Large intestine (tissue), 3 donors: ENCODE measurements at regions not wholly inside any gene's neighbourhood (a gene's known extent, or its start where the extent isn't known, plus 50 kb on each side); places are given as distances from the start of the nearest gene placed in this dataset.
"Not testable (repeated sequence)": the region's sequence is repeated elsewhere in the genome, so short reads cannot be mapped to it uniquely, and the experiment has no call there.

Experiments used
- DNase-seq, 2 donors: peaks; one replicate each; pipeline versions ENCODE4 v3.0.0 to v3.0.0-alpha.2; 2013
- H3K27ac ChIP-seq: one replicate; pipeline ENCODE4 v1.5.1; 2013; ENCODE audit warnings: low read length
- H3K27me3 ChIP-seq: 2 replicates; pipeline ENCODE4 v1.6.1; 2013; ENCODE audit warnings: low read length; ENCODE audit not compliant: control insufficient read depth, insufficient read depth
- H3K36me3 ChIP-seq: 2 replicates; pipeline ENCODE4 v1.6.1; 2013; ENCODE audit warnings: low read length; ENCODE audit not compliant: control insufficient read depth, insufficient read depth
- H3K4me1 ChIP-seq: one replicate; pipeline ENCODE4 v1.6.1; 2013; ENCODE audit warnings: low read length; ENCODE audit not compliant: control insufficient read depth, insufficient read depth
- H3K4me3 ChIP-seq: one replicate; pipeline ENCODE4 v1.5.1; 2013; ENCODE audit warnings: low read length
- H3K9me3 ChIP-seq: one replicate; pipeline ENCODE4 v1.6.1; 2013; ENCODE audit warnings: mild to moderate bottlenecking, low read depth, low read length, moderate library complexity; ENCODE audit not compliant: control insufficient read depth
- WGBS: methylation state at CpG from one replicate; pipeline ENCODE4 v1.1.5; 2013; ENCODE audit warnings: low lambda C conversion rate; ENCODE audit not compliant: insufficient coverage; 5-methylcytosine and 5-hydroxymethylcytosine counted together

DNA sequence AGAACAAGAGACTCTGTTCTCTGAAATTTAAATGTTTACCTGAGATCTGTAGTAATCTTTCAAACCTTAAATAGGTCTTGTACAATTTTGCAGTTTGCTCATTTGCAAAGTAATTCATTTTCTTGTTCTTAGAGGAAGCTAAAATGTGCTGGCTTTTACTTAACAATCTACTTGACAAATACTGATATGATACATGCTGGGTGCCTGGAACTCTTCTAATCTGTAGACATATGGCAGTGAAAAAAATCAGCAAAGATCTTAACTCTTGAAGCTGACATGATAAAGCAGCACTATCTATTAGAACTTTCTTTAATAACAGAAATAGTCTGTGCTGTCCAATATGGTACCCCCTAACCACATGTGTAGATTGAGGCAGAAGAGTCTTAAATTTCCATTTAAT lies 1352.8 kb upstream of the SLC39A10 start:
- H3K27ac ChIP-seq = no peak overlapping the region
- DNase-seq = no peak
- H3K27me3 ChIP-seq = no peaks in the 10 kb centered on the region
- H3K9me3 ChIP-seq = no peaks in the 10 kb centered on the region
- H3K4me1 ChIP-seq = no peaks in the 10 kb centered on the region
- no peak overlapping the region for H3K4me3 ChIP-seq
- no peaks in the 10 kb centered on the region for H3K36me3 ChIP-seq

DNA sequence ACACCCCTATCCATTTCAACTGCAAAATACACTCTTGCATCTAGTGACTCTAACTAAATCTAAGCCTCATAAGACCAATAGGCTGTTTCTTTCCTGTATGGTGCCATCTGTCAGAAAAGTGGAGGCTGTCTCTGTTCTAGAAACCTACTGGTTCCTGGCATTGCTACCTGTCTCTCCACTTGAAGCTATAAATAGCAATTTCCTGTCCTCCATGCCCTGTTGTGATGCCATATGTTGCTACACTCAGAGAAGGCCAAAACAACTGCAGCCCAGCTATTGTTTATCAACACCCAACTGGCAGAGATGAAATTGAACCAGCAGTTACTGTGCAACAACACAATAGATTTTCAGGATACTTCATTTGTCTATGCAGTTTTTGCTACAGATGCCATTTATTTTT lies 1355.1 kb upstream of the SLC39A10 start:
- no peaks in the 10 kb centered on the region for H3K4me1 ChIP-seq
- no peaks in the 10 kb centered on the region for H3K36me3 ChIP-seq
- H3K4me3 ChIP-seq = no peak overlapping the region
- no peak for DNase-seq
- no peak overlapping the region for H3K27ac ChIP-seq
- H3K9me3 ChIP-seq = no peaks in the 10 kb centered on the region
- H3K27me3 ChIP-seq = no peaks in the 10 kb centered on the region

DNA sequence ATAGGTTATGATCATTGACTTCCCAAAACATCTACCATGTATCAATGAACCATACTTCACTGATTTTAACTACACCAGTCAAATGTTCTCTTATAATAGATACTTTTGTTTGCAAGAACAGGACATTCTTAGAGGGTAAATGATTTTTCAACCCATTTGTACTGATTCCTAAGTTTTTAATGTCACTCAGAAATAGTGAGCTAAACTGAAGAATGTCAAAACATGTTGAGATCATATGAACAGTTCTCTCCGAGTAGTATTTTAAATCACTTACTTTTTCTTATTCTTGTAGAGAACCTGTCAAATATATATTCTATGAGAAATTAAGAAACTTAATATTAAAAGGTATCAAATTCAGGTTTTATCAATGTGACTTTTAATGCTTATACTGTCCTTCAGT lies 1362.9 kb upstream of the SLC39A10 start:
- no peak overlapping the region for H3K27ac ChIP-seq
- no peak for DNase-seq
- no peaks in the 10 kb centered on the region for H3K36me3 ChIP-seq
- H3K9me3 ChIP-seq = no peaks in the 10 kb centered on the region
- no CpG with 5 or more reads among the region's 1 CpG for WGBS
- H3K27me3 ChIP-seq = no peaks in the 10 kb centered on the region
- no peak overlapping the region for H3K4me3 ChIP-seq
- H3K4me1 ChIP-seq = no peaks in the 10 kb centered on the region

DNA sequence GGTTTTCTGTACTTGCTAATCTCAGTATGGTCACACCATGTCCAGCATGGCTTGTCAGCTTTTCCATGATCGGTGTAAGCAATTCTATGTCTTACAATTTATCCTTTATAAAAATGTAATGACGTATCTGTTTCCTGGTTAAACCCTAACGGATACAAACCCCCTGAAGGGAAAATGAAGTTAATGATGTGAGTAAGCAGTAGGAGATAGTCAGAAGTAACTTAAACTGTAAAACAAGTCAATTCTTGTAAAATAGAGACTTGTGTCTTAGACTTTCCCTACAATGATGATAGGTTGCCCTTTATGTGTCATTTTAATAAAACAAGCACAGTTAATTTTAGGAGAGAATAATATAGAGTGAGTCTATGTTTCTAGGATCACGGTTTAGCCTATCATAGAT lies 1365.9 kb upstream of the SLC39A10 start:
- H3K36me3 ChIP-seq = no peaks in the 10 kb centered on the region
- no peak overlapping the region for H3K4me3 ChIP-seq
- no peak for DNase-seq
- H3K27ac ChIP-seq = no peak overlapping the region
- H3K9me3 ChIP-seq = no peaks in the 10 kb centered on the region
- no peaks in the 10 kb centered on the region for H3K27me3 ChIP-seq
- WGBS = 85% methylated on average over 3 of the region's 4 CpGs
- H3K4me1 ChIP-seq = no peaks in the 10 kb centered on the region

DNA sequence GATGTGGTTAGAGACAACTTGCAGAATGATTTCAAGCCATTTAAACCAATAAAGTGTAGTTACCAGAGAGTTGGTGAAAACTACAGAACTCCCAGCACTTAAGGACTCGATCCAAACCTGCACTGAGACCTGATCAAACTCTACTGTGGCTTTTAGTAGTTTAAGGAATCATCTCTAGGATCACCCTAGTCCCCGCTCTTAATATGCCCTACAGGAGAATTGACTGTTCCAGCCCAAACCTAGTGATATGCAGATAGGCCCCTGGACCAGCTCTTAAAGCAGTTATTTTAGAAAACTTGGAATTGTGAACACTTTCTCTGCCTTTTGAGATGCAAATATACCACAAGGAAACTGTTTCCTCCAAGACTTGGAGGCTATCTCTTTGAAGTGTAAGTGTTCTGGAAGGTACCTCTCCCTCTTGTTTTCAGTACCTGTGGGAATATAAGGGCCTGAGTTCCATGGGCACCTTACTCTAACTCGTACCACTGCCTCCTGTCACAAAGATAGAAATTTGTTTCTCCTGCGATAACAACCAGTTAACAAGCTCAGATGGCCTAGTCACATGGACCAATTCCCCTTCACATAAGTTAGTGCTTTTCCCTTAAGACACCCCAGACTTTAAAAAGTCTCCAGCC lies 1367.2 kb upstream of the SLC39A10 start:
- Histone ChIP-seq H3K36me3 (no peaks in the 10 kb centered on the region), H3K4me3 (no peak overlapping the region), H3K27ac (no peak overlapping the region), H3K27me3 (no peaks in the 10 kb centered on the region), H3K4me1 (no peaks in the 10 kb centered on the region), H3K9me3 (no peaks in the 10 kb centered on the region)
- 75% methylated on average over 2 of the region's 4 CpGs for WGBS
- no peak for DNase-seq

DNA sequence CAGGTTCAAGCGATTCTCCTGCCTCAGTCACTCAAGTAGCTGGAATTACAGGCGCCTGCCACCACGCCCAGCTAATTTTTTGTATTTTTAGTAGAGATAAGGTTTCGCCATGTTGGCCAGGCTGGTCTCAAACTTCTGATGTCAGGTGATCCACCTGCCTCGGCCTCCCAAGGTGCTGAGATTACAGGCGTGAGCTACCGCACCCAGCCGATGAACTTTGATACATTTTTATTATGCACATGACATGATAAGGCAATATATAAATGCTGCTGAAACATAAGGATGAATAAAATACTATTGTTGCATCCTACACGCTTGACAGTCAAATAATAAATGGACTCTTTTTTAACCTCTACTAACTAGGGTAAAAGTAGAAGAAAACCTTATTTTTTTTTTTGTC lies 1380.4 kb upstream of the SLC39A10 start:
- no CpG with 5 or more reads among the region's 9 CpGs for WGBS
- DNase-seq = not testable (repeated sequence)

DNA sequence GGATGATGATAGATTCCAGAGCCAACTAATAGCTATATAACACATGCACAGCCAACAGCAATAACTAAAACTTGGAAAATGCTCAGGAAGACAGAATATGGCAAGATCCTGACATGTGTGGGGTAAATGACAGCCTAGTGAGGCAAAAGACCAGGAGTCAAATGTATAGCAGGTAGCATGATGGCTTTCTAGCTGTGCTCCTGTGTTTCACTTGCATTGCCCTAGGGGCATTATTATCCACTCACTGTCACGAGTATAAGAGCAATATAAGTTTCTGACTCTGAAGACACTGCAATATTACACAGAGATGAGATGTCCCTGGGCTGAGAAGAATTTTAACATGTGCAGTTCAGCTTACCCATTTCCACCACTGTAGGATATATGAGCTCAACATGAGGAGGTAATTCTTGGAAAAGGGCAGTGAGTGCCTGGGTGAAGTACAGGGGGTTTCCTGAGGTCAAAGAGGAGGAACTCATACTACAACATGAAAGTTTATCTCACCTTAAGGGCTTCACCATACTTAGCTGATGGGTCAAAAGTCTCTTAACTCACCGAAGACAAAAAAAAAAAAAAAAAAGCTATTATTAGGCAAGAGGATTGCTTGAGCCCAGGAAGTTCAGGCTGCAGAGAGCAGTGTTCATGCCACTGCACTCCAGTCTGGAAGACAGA lies 1385.6 kb upstream of the SLC39A10 start:
- Histone ChIP-seq H3K27ac (no peak overlapping the region), H3K4me3 (no peak overlapping the region), H3K4me1 (no peaks in the 10 kb centered on the region), H3K36me3 (no peaks in the 10 kb centered on the region), H3K9me3 (no peaks in the 10 kb centered on the region), H3K27me3 (no peaks in the 10 kb centered on the region)
- WGBS = no CpG with 5 or more reads among the region's 2 CpGs
- DNase-seq = no peak

More for the DNA sequence above, 1380.4 kb upstream of the SLC39A10 start:
- H3K4me1 ChIP-seq, H3K27me3 ChIP-seq, H3K9me3 ChIP-seq, H3K4me3 ChIP-seq, H3K36me3 ChIP-seq, H3K27ac ChIP-seq: not testable (repeated sequence)

DNA sequence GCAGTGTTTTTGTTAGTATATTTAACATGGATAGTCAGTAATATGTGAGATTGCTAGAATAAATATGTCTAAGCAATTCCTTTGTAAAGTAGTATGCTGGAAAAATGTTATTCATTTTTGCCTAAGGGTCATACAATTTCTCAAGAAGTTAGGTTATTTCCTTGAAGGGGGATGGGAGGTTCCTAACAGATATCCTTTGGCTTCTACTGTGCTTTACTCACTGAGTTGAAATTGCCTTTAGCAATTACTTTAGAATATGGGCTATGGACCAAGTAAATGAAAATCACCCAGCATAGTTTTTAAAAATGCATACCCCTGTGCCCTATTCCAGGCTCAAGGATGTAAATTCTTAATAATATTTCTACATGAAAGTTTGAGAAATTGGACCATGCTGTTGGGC lies 1386.4 kb upstream of the SLC39A10 start:
- no peaks in the 10 kb centered on the region for H3K4me1 ChIP-seq
- no peak overlapping the region for H3K4me3 ChIP-seq
- H3K9me3 ChIP-seq = no peaks in the 10 kb centered on the region
- H3K36me3 ChIP-seq = no peaks in the 10 kb centered on the region
- no peaks in the 10 kb centered on the region for H3K27me3 ChIP-seq
- DNase-seq = no peak
- no peak overlapping the region for H3K27ac ChIP-seq

DNA sequence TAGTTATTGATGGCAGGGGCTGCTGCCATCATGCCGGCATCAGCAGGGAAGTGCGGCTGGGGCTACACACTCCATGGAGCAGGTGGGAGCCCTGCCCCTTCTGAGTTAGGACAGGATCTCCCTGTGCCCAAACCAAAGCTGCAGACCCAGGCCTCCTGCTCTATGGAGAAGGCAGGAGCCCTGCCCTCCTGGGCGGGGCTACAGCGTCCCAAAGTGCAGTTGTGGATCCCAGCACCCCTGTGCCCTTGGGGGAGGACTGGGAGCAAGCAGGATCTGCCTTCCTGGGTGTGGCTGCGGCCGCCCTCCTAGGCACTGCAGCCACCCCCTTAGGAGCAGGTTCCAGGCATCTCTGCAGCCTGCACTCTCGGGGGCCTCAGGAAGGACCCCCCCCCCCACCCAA lies 1392.4 kb upstream of the SLC39A10 start:
- no peak overlapping the region for H3K4me3 ChIP-seq
- H3K27me3 ChIP-seq = no peaks in the 10 kb centered on the region
- no peak for DNase-seq
- WGBS = no CpG with 5 or more reads among the region's 7 CpGs
- no peak overlapping the region for H3K27ac ChIP-seq
- H3K4me1 ChIP-seq = no peaks in the 10 kb centered on the region
- no peaks in the 10 kb centered on the region for H3K36me3 ChIP-seq
- no peaks in the 10 kb centered on the region for H3K9me3 ChIP-seq

DNA sequence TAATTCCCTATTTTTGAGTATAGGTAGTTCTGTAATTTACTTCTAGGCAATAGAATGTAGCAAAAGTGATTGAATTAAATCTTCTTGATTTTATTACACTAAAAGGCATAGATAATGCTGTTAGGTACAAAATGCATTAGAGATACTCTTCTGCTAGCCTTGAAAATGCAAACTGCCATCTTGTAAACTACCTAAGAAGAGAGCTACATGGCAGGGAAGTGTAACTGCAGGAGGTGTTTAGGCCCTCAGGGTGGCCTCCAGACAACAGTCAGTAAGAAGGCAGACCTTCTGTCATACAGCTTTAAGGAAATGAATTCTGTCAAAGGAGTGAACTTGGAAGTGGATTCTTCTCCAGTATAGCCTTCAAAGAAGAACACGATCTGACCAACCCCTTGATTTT lies 1396.8 kb upstream of the SLC39A10 start:
- WGBS = no CpG with 5 or more reads among the region's 1 CpG
- no peak for DNase-seq
- Histone ChIP-seq H3K4me3 (no peak overlapping the region), H3K9me3 (no peaks in the 10 kb centered on the region), H3K27ac (no peak overlapping the region), H3K36me3 (no peaks in the 10 kb centered on the region), H3K27me3 (no peaks in the 10 kb centered on the region), H3K4me1 (no peaks in the 10 kb centered on the region)

DNA sequence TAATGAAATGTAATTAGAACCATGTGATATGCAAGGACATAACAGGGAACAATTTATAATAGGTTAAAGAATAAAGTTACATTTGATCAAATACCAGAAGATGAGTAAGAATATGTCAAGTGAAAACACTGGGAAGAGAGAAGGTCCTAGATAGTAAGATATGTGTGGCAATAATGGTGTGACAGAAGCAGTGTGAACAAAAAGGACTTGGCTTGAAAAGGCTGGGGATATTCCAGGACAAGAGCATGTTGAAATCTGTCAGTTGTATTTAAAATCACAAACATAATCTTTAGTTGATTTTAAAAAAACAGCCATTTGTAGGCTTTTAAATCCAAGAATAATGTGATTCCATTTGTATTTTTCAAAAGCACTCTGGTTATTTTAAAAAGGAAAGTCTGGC lies 1399.9 kb upstream of the SLC39A10 start:
- no peak for DNase-seq
- Histone ChIP-seq H3K27ac (no peak overlapping the region), H3K9me3 (no peaks in the 10 kb centered on the region)

More for the DNA sequence above, 1399.9 kb upstream of the SLC39A10 start:
- no peak overlapping the region for H3K4me3 ChIP-seq
- H3K4me1 ChIP-seq = no peaks in the 10 kb centered on the region
- no peaks in the 10 kb centered on the region for H3K27me3 ChIP-seq
- no peaks in the 10 kb centered on the region for H3K36me3 ChIP-seq
